NOMO-1 treated with DMSO at 0.1 percent for 48 hours (cell line): ENCODE measurements at regions not wholly inside any gene's neighbourhood (a gene's known extent, or its start where the extent isn't known, plus 50 kb on each side); places are given as distances from the start of the nearest gene placed in this dataset.
A peak's percentile ranks its signal among the peaks of the same experiment; 100 is the strongest.

Source experiments
- DNase-seq: peaks from one replicate; lab custom pipeline; 2025; ENCODE audit not compliant: unreplicated experiment; lab: John Stamatoyannopoulos, UW

DNA sequence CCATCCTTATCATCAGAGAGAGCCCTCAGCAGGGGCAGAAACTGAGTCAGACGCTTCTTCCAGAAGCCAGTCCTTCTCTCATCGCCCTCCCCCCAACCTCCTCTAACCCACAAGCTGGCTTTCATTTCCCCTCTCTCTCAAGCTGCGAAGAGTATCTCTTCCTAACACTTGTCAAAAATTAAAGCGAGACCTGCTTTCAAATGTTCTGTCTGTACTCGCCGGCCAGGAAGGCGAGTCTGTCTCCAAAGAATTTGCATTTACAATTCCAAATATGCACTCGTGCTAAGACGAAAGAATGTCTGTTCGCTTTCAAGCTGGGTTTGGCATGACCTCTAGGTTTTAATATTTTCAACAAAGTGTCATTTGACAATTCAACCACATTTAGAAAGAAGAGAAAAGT is 140.4 kb downstream of the RGS9 start:
- peak; percentile 49 for DNase-seq
